ENCODE measurements at regions not wholly inside any gene's neighbourhood (a gene's known extent, or its start where the extent isn't known, plus 50 kb on each side); places are given as distances from the start of the nearest gene placed in this dataset.

DNA sequence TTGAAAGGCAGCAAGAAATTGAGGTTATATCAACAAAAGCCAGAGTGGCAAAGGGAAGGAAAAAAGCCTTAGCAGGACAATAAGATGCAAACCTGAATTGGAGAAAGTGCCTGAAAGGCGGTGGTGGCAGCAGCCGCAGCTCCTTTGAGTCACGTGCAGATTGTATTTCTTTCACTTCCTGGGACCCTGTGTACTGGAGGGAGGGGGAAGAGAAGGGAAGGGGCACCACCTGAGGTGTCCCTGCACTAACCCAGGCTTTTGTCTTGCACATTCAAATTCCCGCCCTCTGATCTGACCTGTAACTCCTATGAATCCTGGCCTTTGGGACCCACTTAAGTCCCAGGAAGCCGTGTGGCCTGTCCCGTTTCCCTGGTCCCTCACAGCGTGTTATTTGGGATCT is 326.1 kb upstream of the SKOR2 start:
- H2AFZ ChIP-seq (ENCODE audit: low read depth, low read length) = peak overlapping the region; percentile 65
- no peak for TF ChIP-seq EZH2phosphoT487 (IDR thresholded peaks at IDR 0.05; ENCODE audit: low read depth)
- TF ChIP-seq, protein P1, sequence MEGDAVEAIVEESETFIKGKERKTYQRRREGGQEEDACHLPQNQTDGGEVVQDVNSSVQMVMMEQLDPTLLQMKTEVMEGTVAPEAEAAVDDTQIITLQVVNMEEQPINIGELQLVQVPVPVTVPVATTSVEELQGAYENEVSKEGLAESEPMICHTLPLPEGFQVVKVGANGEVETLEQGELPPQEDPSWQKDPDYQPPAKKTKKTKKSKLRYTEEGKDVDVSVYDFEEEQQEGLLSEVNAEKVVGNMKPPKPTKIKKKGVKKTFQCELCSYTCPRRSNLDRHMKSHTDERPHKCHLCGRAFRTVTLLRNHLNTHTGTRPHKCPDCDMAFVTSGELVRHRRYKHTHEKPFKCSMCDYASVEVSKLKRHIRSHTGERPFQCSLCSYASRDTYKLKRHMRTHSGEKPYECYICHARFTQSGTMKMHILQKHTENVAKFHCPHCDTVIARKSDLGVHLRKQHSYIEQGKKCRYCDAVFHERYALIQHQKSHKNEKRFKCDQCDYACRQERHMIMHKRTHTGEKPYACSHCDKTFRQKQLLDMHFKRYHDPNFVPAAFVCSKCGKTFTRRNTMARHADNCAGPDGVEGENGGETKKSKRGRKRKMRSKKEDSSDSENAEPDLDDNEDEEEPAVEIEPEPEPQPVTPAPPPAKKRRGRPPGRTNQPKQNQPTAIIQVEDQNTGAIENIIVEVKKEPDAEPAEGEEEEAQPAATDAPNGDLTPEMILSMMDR (IDR thresholded peaks at IDR 0.05; ENCODE audit: low read depth, low read length) = no peak
- H3K27me3 ChIP-seq (ENCODE audit: low read depth, low read length) = peaks cover 16% of the 10 kb centered on the region; the same call in 1 of the 2 replicates
- H3K27ac ChIP-seq (ENCODE audit: low read length) = no peak overlapping the region
- no peak overlapping the region for H3K9ac ChIP-seq (ENCODE audit: low read length)
- no peaks in the 10 kb centered on the region for H4K20me1 ChIP-seq (ENCODE audit: insufficient read depth, low read length)
- no peak overlapping the region for H3K4me3 ChIP-seq (ENCODE audit: low read length)
- H3K79me2 ChIP-seq (ENCODE audit: low read length) = no peaks in the 10 kb centered on the region
- H3K36me3 ChIP-seq (replicated peaks; ENCODE audit: low read depth, low read length) = no peaks in the 10 kb centered on the region
- H3K9me3 ChIP-seq (ENCODE audit: insufficient read depth, low read length) = no peaks in the 10 kb centered on the region
- peaks cover 5% of the 10 kb centered on the region; the same call in 1 of the 2 replicates for H3K4me1 ChIP-seq (ENCODE audit: low read length)
- peak overlapping the region; percentile 23 for H3K4me2 ChIP-seq (ENCODE audit: low read length)

DNA sequence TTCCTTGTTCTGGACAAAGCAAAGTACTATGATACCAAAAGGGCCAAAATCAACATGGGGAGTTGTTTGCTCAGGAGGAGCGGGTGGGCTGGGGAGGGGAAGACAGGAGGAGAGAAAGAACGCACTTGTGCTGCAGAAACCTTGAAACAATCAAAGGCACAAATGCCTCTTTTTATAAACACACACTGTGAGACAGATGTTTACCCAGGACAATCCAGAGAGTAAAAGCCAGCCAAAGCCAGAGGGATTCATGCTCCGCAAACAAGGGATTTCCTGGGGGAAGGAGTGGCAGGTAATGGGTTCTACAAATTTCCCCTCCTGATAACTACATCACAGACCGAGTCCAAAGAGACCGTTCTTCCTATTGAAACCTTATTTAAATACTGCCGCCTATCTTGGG is 323.5 kb upstream of the SKOR2 start:
- H3K36me3 ChIP-seq (replicated peaks; ENCODE audit: low read depth, low read length) = no peaks in the 10 kb centered on the region
- no peak overlapping the region for H3K9ac ChIP-seq (ENCODE audit: low read length)
- H3K9me3 ChIP-seq (ENCODE audit: insufficient read depth, low read length) = no peaks in the 10 kb centered on the region
- H4K20me1 ChIP-seq (ENCODE audit: insufficient read depth, low read length) = no peaks in the 10 kb centered on the region
- no peak overlapping the region for H3K27ac ChIP-seq (ENCODE audit: low read length)
- H3K79me2 ChIP-seq (ENCODE audit: low read length) = no peaks in the 10 kb centered on the region
- H3K27me3 ChIP-seq (ENCODE audit: low read depth, low read length) = peaks cover 22% of the 10 kb centered on the region
- no peak overlapping the region for H2AFZ ChIP-seq (ENCODE audit: low read depth, low read length)
- TF ChIP-seq, protein P1 (IDR thresholded peaks at IDR 0.05; ENCODE audit: low read depth, low read length) = no peak
- TF ChIP-seq EZH2phosphoT487 (IDR thresholded peaks at IDR 0.05; ENCODE audit: low read depth) = no peak
- H3K4me1 ChIP-seq (ENCODE audit: low read length) = peaks cover 5% of the 10 kb centered on the region; the same call in 1 of the 2 replicates
- H3K4me3 ChIP-seq (ENCODE audit: low read length) = no peak overlapping the region
- H3K4me2 ChIP-seq (ENCODE audit: low read length) = no peak overlapping the region

DNA sequence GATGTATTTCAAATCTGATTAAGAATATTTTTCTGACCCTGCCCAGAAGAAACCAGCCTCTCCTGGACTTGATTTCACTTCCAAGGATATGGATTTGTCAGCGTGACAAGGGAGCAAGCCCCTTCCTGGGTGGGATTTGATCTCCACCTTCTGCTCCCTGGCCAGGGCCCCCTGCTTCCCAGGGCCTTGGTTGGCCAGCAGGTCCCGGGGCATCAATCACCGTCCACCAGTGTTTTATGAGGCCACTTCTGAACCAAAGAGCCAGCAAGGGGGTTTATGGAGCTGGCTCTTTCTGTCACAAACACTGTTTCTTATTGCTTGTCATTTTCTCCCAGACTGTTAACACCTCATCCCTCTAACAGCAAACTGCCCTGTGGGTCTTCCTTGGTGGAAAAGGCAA is 320.5 kb upstream of the SKOR2 start:
- H4K20me1 ChIP-seq (ENCODE audit: insufficient read depth, low read length) = no peaks in the 10 kb centered on the region
- H3K4me2 ChIP-seq (ENCODE audit: low read length) = no peak overlapping the region
- no peaks in the 10 kb centered on the region for H3K9me3 ChIP-seq (ENCODE audit: insufficient read depth, low read length)
- no peak overlapping the region for H3K27ac ChIP-seq (ENCODE audit: low read length)
- no peaks in the 10 kb centered on the region for H3K79me2 ChIP-seq (ENCODE audit: low read length)
- no peak overlapping the region for H3K4me3 ChIP-seq (ENCODE audit: low read length)
- H3K36me3 ChIP-seq (replicated peaks; ENCODE audit: low read depth, low read length) = no peaks in the 10 kb centered on the region
- no peak for TF ChIP-seq EZH2phosphoT487 (IDR thresholded peaks at IDR 0.05; ENCODE audit: low read depth)
- TF ChIP-seq, protein P1 (IDR thresholded peaks at IDR 0.05; ENCODE audit: low read depth, low read length) = no peak
- H3K9ac ChIP-seq (ENCODE audit: low read length) = no peak overlapping the region
- H2AFZ ChIP-seq (ENCODE audit: low read depth, low read length) = no peak overlapping the region
- peaks cover 39% of the 10 kb centered on the region for H3K27me3 ChIP-seq (ENCODE audit: low read depth, low read length)
- H3K4me1 ChIP-seq (ENCODE audit: low read length) = no peaks in the 10 kb centered on the region

DNA sequence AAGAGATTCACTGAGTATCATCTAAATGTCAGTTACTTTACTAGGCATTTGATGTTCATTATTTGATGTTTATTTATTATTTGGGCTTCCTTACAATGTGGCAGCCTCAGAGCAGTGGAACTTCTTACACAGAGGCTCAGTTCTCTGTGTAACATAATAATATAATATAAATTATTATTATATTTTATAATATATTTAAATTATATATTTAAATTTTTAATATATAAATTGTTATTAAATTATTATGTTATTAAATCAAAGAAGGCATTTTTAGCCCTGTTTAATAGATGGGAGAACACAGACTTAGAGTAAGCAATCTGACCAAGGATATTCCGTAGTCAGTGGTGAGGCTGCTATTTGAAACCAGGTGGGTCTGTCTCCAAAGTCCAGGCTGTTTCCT is 315.3 kb upstream of the SKOR2 start:
- Histone ChIP-seq H4K20me1 (ENCODE audit: insufficient read depth, low read length) (no peaks in the 10 kb centered on the region), H3K9me3 (ENCODE audit: insufficient read depth, low read length) (no peaks in the 10 kb centered on the region), H3K79me2 (ENCODE audit: low read length) (no peaks in the 10 kb centered on the region), H3K27me3 (ENCODE audit: low read depth, low read length) (peaks cover 56% of the 10 kb centered on the region), H3K9ac (ENCODE audit: low read length) (no peak overlapping the region), H3K4me1 (ENCODE audit: low read length) (no peaks in the 10 kb centered on the region), H3K4me2 (ENCODE audit: low read length) (no peak overlapping the region), H2AFZ (ENCODE audit: low read depth, low read length) (no peak overlapping the region), H3K27ac (ENCODE audit: low read length) (no peak overlapping the region), H3K4me3 (ENCODE audit: low read length) (no peak overlapping the region), H3K36me3 (replicated peaks; ENCODE audit: low read depth, low read length) (no peaks in the 10 kb centered on the region)
- TF ChIP-seq EZH2phosphoT487 (IDR thresholded peaks at IDR 0.05; ENCODE audit: low read depth) = no peak
- TF ChIP-seq, protein P1 (IDR thresholded peaks at IDR 0.05; ENCODE audit: low read depth, low read length) = no peak
